Naive B cell (primary cell): ENCODE measurements at regions not wholly inside any gene's neighbourhood (a gene's known extent, or its start where the extent isn't known, plus 50 kb on each side); places are given as distances from the start of the nearest gene placed in this dataset.

ENCODE experiments used
- ATAC-seq, 2 donors: fragments of 150-1000 bp; cut with Tn5 transposase; 2 replicates each; pipeline ENCODE4 v1.10.0; 2021; ENCODE audit warnings: low read depth in 2 of 2, mild to moderate bottlenecking in 2 of 2, moderate library complexity in 2 of 2
- DNase-seq: peaks from one replicate; pipeline ENCODE4 v3.0.0; 2022
- H3K27ac Mint-ChIP-seq, 6 donors: one replicate each; pipeline ENCODE4 v1.8.0; 2020 to 2022; ENCODE audit warnings: mild to moderate bottlenecking in 6 of 6, mixed read lengths in 6 of 6, moderate library complexity in 5 of 6, inconsistent platforms in 2 of 6
- H3K27me3 Mint-ChIP-seq, 3 donors: one replicate each; pipeline ENCODE4 v1.8.0; 2021 to 2022; ENCODE audit warnings: mixed read lengths in 3 of 3, mild to moderate bottlenecking in 1 of 3
- H3K36me3 Mint-ChIP-seq, 2 donors: one replicate each; pipeline ENCODE4 v1.8.0; 2020 to 2022; ENCODE audit warnings: mixed read lengths in 2 of 2, inconsistent platforms in 1 of 2, mild to moderate bottlenecking in 1 of 2
- H3K4me1 Mint-ChIP-seq, 3 donors: one replicate each; pipeline ENCODE4 v1.8.0; 2020 to 2022; ENCODE audit warnings: mixed read lengths in 3 of 3, inconsistent platforms in 1 of 3, mild to moderate bottlenecking in 1 of 3, moderate library complexity in 1 of 3
- H3K4me3 Mint-ChIP-seq, 8 donors: one replicate each; pipeline ENCODE4 v1.8.0; 2020 to 2022; ENCODE audit warnings: mild to moderate bottlenecking in 8 of 8, mixed read lengths in 8 of 8, moderate library complexity in 8 of 8, inconsistent platforms in 2 of 8
- H3K9me3 Mint-ChIP-seq, 7 donors: one replicate each; pipeline ENCODE4 v1.8.0; 2020 to 2022; ENCODE audit warnings: mixed read lengths in 7 of 7, mild to moderate bottlenecking in 5 of 7, inconsistent platforms in 2 of 7, moderate library complexity in 1 of 7

DNA sequence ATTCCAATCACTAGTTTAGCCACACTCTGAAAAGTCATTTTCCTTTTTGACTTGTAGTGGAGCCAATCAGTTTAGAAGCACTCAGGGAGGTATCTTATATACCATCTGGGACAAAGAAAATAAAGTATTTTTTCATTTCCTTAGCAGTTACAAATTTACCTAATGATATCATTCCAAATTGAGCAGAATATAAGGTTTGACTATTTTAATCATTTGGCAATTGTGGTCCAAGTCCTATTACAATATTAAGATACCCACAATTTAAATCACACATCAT, 170.6 kb downstream of the LTN1 start:
- ATAC-seq (no peak), DNase-seq (no peak)
- H3K4me1 Mint-ChIP-seq: no peaks in the 10 kb centered on the region
- H3K27me3 Mint-ChIP-seq: no peaks in the 10 kb centered on the region
- no peak overlapping the region for H3K27ac Mint-ChIP-seq
- H3K36me3 Mint-ChIP-seq: peaks cover 5 to 8% of the 10 kb centered on the region in 2 donors
- H3K9me3 Mint-ChIP-seq: peaks cover 0 to 5% (median 0%) of the 10 kb centered on the region in 7 donors
- no peak overlapping the region for H3K4me3 Mint-ChIP-seq

GRCh38 chr21:28821276-28822122, 171.2 kb downstream of the LTN1 start:
- Mint-ChIP-seq H3K27ac (no peak overlapping the region), H3K27me3 (no peaks in the 10 kb centered on the region), H3K9me3 (peaks cover 0 to 5% (median 0%) of the 10 kb centered on the region in 7 donors), H3K4me3 (no peak overlapping the region), H3K4me1 (no peaks in the 10 kb centered on the region), H3K36me3 (peaks cover 5 to 8% of the 10 kb centered on the region in 2 donors)
- DNase-seq (no peak), ATAC-seq (no peak)

GRCh38 chr21:28818663-28819278, 173.9 kb downstream of the LTN1 start:
- Mint-ChIP-seq H3K4me1 (no peaks in the 10 kb centered on the region), H3K36me3 (peaks cover 0 to 9% of the 10 kb centered on the region in 2 donors), H3K27me3 (no peaks in the 10 kb centered on the region), H3K9me3 (peaks cover 0 to under 1% (median 0%) of the 10 kb centered on the region in 7 donors), H3K27ac (no peak overlapping the region), H3K4me3 (no peak overlapping the region)
- no peak for ATAC-seq
- DNase-seq: no peak

- ATAC-seq: no peak
- Mint-ChIP-seq H3K27me3 (no peaks in the 10 kb centered on the region), H3K9me3 (peaks cover 0 to 2% (median 0%) of the 10 kb centered on the region in 7 donors), H3K4me1 (no peaks in the 10 kb centered on the region), H3K4me3 (no peak overlapping the region), H3K27ac (no peak overlapping the region), H3K36me3 (peaks cover 0 to 13% of the 10 kb centered on the region in 2 donors)
- no peak for DNase-seq
These were observed 174.8 kb downstream of the LTN1 start for GRCh38 chr21:28817871-28818270.

DNA sequence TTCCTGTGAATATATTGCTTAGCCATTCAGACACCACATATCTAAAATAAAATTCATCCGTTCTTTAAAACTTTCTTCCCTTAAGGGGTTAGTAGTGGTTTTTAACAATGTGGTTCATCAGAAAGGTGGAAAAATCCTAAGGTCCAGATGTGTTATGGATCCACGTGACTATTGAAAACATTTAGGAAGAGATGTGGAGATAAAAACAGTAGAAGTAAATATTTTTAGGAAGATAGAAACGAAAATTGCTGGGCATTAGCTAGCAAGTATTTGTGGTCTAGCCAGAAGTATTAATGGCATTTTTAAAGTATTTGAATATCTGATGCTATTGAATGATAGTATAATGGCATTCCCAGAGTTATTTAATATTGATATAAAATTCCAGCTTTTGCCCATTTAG, 180.8 kb downstream of the LTN1 start:
- peaks cover 10 to 29% of the 10 kb centered on the region in 2 donors for H3K36me3 Mint-ChIP-seq
- DNase-seq (no peak), ATAC-seq (no peak)
- no peak overlapping the region for H3K4me3 Mint-ChIP-seq
- H3K27ac Mint-ChIP-seq: no peak overlapping the region
- peaks cover 0 to 15% (median 2%) of the 10 kb centered on the region in 7 donors for H3K9me3 Mint-ChIP-seq
- H3K27me3 Mint-ChIP-seq: peaks cover 0 to 4% (median 0%) of the 10 kb centered on the region in 3 donors
- no peaks in the 10 kb centered on the region for H3K4me1 Mint-ChIP-seq

GRCh38 chr21:28810826-28811524, 181.7 kb downstream of the LTN1 start:
- Mint-ChIP-seq H3K27ac (no peak overlapping the region), H3K27me3 (peaks cover 0 to 4% (median 0%) of the 10 kb centered on the region in 3 donors), H3K9me3 (peaks cover 0 to 15% (median 2%) of the 10 kb centered on the region in 7 donors), H3K4me3 (no peak overlapping the region), H3K36me3 (peaks cover 10 to 27% of the 10 kb centered on the region in 2 donors), H3K4me1 (no peaks in the 10 kb centered on the region)
- ATAC-seq: no peak
- no peak for DNase-seq

GRCh38 chr21:28805885-28806284, 186.8 kb downstream of the LTN1 start:
- Mint-ChIP-seq H3K4me1 (no peaks in the 10 kb centered on the region), H3K27me3 (peaks cover 0 to 4% (median 0%) of the 10 kb centered on the region in 3 donors), H3K4me3 (no peak overlapping the region), H3K27ac (no peak overlapping the region), H3K36me3 (peaks cover 10 to 12% of the 10 kb centered on the region in 2 donors), H3K9me3 (peaks cover 0 to 15% (median 2%) of the 10 kb centered on the region in 7 donors)
- ATAC-seq (no peak), DNase-seq (no peak)

- H3K4me3 Mint-ChIP-seq: no peak overlapping the region
- no peak overlapping the region for H3K27ac Mint-ChIP-seq
- H3K4me1 Mint-ChIP-seq: no peaks in the 10 kb centered on the region
- H3K36me3 Mint-ChIP-seq: peaks cover 10 to 12% of the 10 kb centered on the region in 2 donors
- H3K27me3 Mint-ChIP-seq: peaks cover 0 to 4% (median 0%) of the 10 kb centered on the region in 3 donors
- DNase-seq (no peak), ATAC-seq (no peak)
- peaks cover 0 to 25% (median 3%) of the 10 kb centered on the region in 7 donors for H3K9me3 Mint-ChIP-seq
These were observed 188.5 kb downstream of the LTN1 start for GRCh38 chr21:28804089-28804670.

- Mint-ChIP-seq H3K4me3 (no peak overlapping the region), H3K27ac (no peak overlapping the region), H3K27me3 (peaks cover 0 to under 1% (median 0%) of the 10 kb centered on the region in 3 donors), H3K4me1 (no peaks in the 10 kb centered on the region), H3K9me3 (peaks cover 0 to 15% (median 0%) of the 10 kb centered on the region in 7 donors), H3K36me3 (peaks cover 0 to under 1% of the 10 kb centered on the region in 2 donors)
- ATAC-seq (no peak), DNase-seq (no peak)
These were observed 190.8 kb downstream of the LTN1 start for GRCh38 chr21:28801906-28802305.

DNA sequence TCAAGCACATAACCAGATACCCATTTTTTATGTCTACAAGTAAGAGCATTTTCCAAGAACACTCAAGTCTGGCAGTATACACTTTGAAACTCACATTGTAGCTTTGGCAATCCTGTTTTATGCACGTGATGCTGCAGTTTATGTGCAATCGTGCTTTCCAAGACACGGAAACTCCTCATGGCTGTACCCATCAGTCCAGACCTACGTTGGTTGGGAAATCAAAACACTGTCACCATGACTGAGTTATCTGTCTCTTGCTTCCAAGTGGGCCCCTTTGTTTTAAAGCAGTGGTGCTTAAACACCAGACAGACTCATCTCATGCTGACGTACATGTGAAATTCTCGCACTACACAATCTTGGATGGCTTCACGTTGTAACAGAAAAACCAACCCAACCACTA, 192.8 kb downstream of the LTN1 start:
- Mint-ChIP-seq H3K4me1 (no peaks in the 10 kb centered on the region), H3K4me3 (no peak overlapping the region), H3K27ac (no peak overlapping the region), H3K27me3 (no peaks in the 10 kb centered on the region), H3K9me3 (peaks cover 0 to 15% (median 0%) of the 10 kb centered on the region in 7 donors), H3K36me3 (no peaks in the 10 kb centered on the region)
- ATAC-seq: no peak
- DNase-seq: no peak

- no peak overlapping the region for H3K4me3 Mint-ChIP-seq
- peaks cover 0 to 15% (median 0%) of the 10 kb centered on the region in 7 donors for H3K9me3 Mint-ChIP-seq
- H3K4me1 Mint-ChIP-seq: no peaks in the 10 kb centered on the region
- no peak overlapping the region for H3K27ac Mint-ChIP-seq
- H3K36me3 Mint-ChIP-seq: no peaks in the 10 kb centered on the region
- ATAC-seq (no peak), DNase-seq (no peak)
- no peaks in the 10 kb centered on the region for H3K27me3 Mint-ChIP-seq
These were observed 193.9 kb downstream of the LTN1 start for GRCh38 chr21:28798798-28799197.

DNA sequence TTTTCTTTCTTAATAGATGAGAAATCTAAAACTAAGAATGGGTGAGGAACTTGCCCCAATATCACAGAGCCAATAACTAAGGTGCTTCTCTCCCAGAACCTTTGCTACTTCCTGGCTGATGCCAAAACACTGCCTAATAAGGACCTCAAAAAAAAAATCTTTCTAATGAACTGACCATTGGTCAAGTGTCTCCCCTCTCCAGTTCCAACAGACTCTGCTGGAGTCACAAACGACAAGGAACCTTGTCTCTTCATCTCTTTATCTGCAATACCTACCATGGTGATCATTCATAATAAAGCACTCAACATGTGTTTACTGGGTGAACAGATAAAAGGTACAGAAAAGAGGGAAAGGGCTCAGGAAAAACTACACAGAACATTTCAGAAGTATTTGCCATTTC, 197.4 kb downstream of the LTN1 start:
- H3K27me3 Mint-ChIP-seq: no peaks in the 10 kb centered on the region
- no peak for ATAC-seq

DNA sequence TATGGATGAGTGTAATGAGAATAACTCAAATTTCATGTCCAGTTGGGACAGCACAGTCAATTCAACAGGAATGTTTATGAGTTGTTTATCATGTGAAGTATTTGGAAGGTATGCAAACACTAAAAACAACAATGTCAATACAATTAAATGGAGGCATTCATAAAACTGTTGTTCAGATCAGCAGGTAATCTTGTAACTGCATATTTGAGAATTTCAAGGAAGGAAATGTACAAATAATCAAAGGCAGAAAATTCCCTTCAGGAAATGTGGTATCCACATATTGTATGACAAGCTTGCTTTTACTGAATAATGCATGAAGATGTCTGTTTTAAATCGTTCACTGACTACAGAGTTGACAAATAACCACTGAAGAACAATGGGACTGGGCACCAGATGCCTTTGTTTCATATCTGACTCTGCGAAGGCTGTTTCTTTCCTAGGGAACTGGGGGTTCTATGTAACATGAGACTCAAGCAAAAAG, 198.3 kb downstream of the LTN1 start:
- H3K27ac Mint-ChIP-seq: no peak overlapping the region
- DNase-seq (no peak), ATAC-seq (no peak)
- no peaks in the 10 kb centered on the region for H3K36me3 Mint-ChIP-seq
- H3K4me3 Mint-ChIP-seq: no peak overlapping the region
- H3K27me3 Mint-ChIP-seq: no peaks in the 10 kb centered on the region
- peaks cover 0 to 3% (median 0%) of the 10 kb centered on the region in 3 donors for H3K4me1 Mint-ChIP-seq
- peaks cover 0 to 7% (median 3%) of the 10 kb centered on the region in 7 donors for H3K9me3 Mint-ChIP-seq

More for the DNA sequence above, 197.4 kb downstream of the LTN1 start:
- Mint-ChIP-seq H3K36me3 (no peaks in the 10 kb centered on the region), H3K4me3 (no peak overlapping the region), H3K27ac (no peak overlapping the region), H3K4me1 (peaks cover 0 to 3% (median 0%) of the 10 kb centered on the region in 3 donors), H3K9me3 (peaks cover 0 to 15% (median 3%) of the 10 kb centered on the region in 7 donors)
- no peak for DNase-seq
